Left lobe of liver (tissue), 2 donors: ENCODE measurements at regions not wholly inside any gene's neighbourhood (a gene's known extent, or its start where the extent isn't known, plus 50 kb on each side); places are given as distances from the start of the nearest gene placed in this dataset.
A peak's percentile ranks its signal among the peaks of the same experiment; 100 is the strongest.

Source experiments
- ATAC-seq: fragments of 200-7000 bp; cut with Tn5 transposase; one replicate; pipeline ENCODE4 v1.9.1; 2020; ENCODE audit warnings: mild to moderate bottlenecking, moderate library complexity
- DNase-seq: peaks from one replicate; pipeline ENCODE4 v3.0.0-alpha.2; 2020; ENCODE audit warnings: low spot score
- donor health status: DM: no; HTN: no; CAD: no; lungs with moderate emphysema.
- donor health status: DM: no; HTN: yes; CAD: no.

GRCh38 chr4:180058691-180059215 is 2184.4 kb upstream of the TENM3 start:
- DNase-seq (no peak), ATAC-seq (peak; percentile 89)

GRCh38 chr4:180059216-180059881 is 2183.9 kb upstream of the TENM3 start:
- DNase-seq (no peak), ATAC-seq (no peak)

- ATAC-seq (no peak), DNase-seq (no peak)
Observed at GRCh38 chr4:180060159-180060889, 2182.9 kb upstream of the TENM3 start.

- DNase-seq, result no peak
- ATAC-seq, result no peak
Observed at GRCh38 chr4:180081072-180081471, 2162.1 kb upstream of the TENM3 start.

GRCh38 chr4:180084561-180084960 is 2158.6 kb upstream of the TENM3 start:
- ATAC-seq (no peak), DNase-seq (no peak)

GRCh38 chr4:180086480-180087190 is 2156.6 kb upstream of the TENM3 start:
- no peak for DNase-seq
- ATAC-seq, result no peak

- DNase-seq, result no peak
- ATAC-seq, result no peak
Observed at GRCh38 chr4:180098586-180098985, 2144.6 kb upstream of the TENM3 start.

- no peak for DNase-seq
- no peak for ATAC-seq
Observed at GRCh38 chr4:180099957-180100356, 2143.2 kb upstream of the TENM3 start.

- DNase-seq, result no peak
- ATAC-seq, result no peak
Observed at GRCh38 chr4:180100433-180101344, 2142.5 kb upstream of the TENM3 start.

GRCh38 chr4:180101348-180102083 is 2141.7 kb upstream of the TENM3 start:
- no peak for DNase-seq
- ATAC-seq, result no peak

- no peak for DNase-seq
- ATAC-seq, result no peak
Observed at GRCh38 chr4:180103794-180104193, 2139.4 kb upstream of the TENM3 start.

GRCh38 chr4:180105362-180105761 is 2137.8 kb upstream of the TENM3 start:
- ATAC-seq (no peak), DNase-seq (no peak)

GRCh38 chr4:180106122-180106521 is 2137.1 kb upstream of the TENM3 start:
- DNase-seq, result no peak
- ATAC-seq, result no peak

GRCh38 chr4:180106997-180107396 is 2136.2 kb upstream of the TENM3 start:
- ATAC-seq (no peak), DNase-seq (no peak)

GRCh38 chr4:180116840-180117239 is 2126.4 kb upstream of the TENM3 start:
- DNase-seq (no peak), ATAC-seq (no peak)

GRCh38 chr4:180120068-180120467 is 2123.1 kb upstream of the TENM3 start:
- ATAC-seq (no peak), DNase-seq (no peak)

GRCh38 chr4:180134091-180134866 is 2108.9 kb upstream of the TENM3 start:
- DNase-seq (no peak), ATAC-seq (no peak)

- ATAC-seq (no peak), DNase-seq (no peak)
Observed at GRCh38 chr4:180141734-180142133, 2101.5 kb upstream of the TENM3 start.

GRCh38 chr4:180148737-180149136 is 2094.5 kb upstream of the TENM3 start:
- no peak for ATAC-seq
- DNase-seq, result no peak
